Left lung (tissue), 4 donors: ENCODE measurements at regions not wholly inside any gene's neighbourhood (a gene's known extent, or its start where the extent isn't known, plus 50 kb on each side); places are given as distances from the start of the nearest gene placed in this dataset.
A peak's percentile ranks its signal among the peaks of the same experiment; 100 is the strongest.

Experiments
- ATAC-seq: fragments of 200-7000 bp; cut with Tn5 transposase; one replicate; pipeline ENCODE4 v1.9.1; 2020; ENCODE audit warnings: moderate library complexity
- DNase-seq, 4 donors: peaks; one replicate each; pipeline ENCODE4 v3.0.0-alpha.2; 2013 to 2020
- H3K27ac ChIP-seq, 2 donors: fragments of 200-600 bp; sonication (generic) in 1 of 2; one replicate each; pipeline versions ENCODE4 v1.5.0 to v1.8.0; 2020 to 2021
- H3K27me3 ChIP-seq, 2 donors: fragments of 200-600 bp; sonication (generic) in 1 of 2; one replicate each; pipeline versions ENCODE4 v1.5.0 to v1.8.0; 2020 to 2021
- H3K36me3 ChIP-seq, 2 donors: fragments of 200-600 bp; sonication (generic) in 1 of 2; one replicate each; pipeline versions ENCODE4 v1.5.0 to v1.8.0; 2020 to 2021
- H3K4me1 ChIP-seq, 2 donors: fragments of 200-600 bp; one replicate each; pipeline ENCODE4 v1.8.0; 2021
- H3K4me3 ChIP-seq, 2 donors: fragments of 200-600 bp; sonication (generic) in 1 of 2; one replicate each; pipeline versions ENCODE4 v1.5.0 to v1.8.0; 2020 to 2021; ENCODE audit warnings: mild to moderate bottlenecking in 1 of 2
- H3K9me3 ChIP-seq, 2 donors: fragments of 200-600 bp; sonication (generic) in 1 of 2; one replicate each; pipeline versions ENCODE4 v1.5.0 to v1.8.0; 2020 to 2021
- intact Hi-C, 2 donors: fragments of 100-400 bp; cut with DNase I; formaldehyde crosslinking; loops; one replicate each; pipeline versions ENCODE4 v1.11.2 to v1.14.2; 2022
- TF ChIP-seq, protein P1 (sequence below), 2 donors: fragments of 200-600 bp; sonication (generic) in 1 of 2; IDR thresholded peaks; one replicate each; pipeline versions ENCODE4 v1.5.0 to v1.8.0; 2021; ENCODE audit warnings: antibody characterized with exemption in 2 of 2
- donor health status: DM: no; HTN: yes; CAD: no.
- donor health status: DM: no; HTN: no; CAD: no.

DNA sequence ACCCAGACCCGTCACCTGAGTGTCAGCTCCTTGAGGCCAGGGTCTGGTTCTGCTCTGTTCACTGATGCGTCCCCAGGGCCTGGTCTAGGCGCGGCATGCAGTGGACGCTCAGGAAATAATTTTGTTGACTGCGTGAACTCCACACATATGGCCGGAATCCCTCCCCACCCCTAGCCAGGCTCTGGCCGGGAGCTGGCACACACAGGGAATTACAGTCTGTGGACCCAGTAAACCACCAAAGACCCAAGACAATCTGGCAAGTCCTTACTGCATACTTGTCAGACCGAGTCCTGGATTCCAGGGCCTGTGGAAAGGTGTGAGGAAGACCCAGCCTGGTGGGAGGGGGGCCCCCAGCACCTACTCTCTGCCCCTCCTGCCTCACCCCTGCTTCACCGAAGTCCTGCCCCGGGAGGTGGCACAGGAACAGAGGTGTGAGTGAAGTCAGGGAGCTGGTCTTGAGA is 113.0 kb upstream of the IER5L start:
- ATAC-seq (peak; percentile 26), DNase-seq (peak in 1 of 4 donors; percentile 12)
- Histone ChIP-seq H3K9me3 (peaks cover 0 to 7% of the 10 kb centered on the region in 2 donors), H3K4me3 (no peak overlapping the region), H3K27ac (no peak overlapping the region), H3K36me3 (peaks cover 0 to under 1% of the 10 kb centered on the region in 2 donors), H3K27me3 (peaks cover 0 to 5% of the 10 kb centered on the region in 2 donors), H3K4me1 (peaks cover 0 to 11% of the 10 kb centered on the region in 2 donors)
- intact Hi-C loops: no loop called here
- TF ChIP-seq, protein P1, sequence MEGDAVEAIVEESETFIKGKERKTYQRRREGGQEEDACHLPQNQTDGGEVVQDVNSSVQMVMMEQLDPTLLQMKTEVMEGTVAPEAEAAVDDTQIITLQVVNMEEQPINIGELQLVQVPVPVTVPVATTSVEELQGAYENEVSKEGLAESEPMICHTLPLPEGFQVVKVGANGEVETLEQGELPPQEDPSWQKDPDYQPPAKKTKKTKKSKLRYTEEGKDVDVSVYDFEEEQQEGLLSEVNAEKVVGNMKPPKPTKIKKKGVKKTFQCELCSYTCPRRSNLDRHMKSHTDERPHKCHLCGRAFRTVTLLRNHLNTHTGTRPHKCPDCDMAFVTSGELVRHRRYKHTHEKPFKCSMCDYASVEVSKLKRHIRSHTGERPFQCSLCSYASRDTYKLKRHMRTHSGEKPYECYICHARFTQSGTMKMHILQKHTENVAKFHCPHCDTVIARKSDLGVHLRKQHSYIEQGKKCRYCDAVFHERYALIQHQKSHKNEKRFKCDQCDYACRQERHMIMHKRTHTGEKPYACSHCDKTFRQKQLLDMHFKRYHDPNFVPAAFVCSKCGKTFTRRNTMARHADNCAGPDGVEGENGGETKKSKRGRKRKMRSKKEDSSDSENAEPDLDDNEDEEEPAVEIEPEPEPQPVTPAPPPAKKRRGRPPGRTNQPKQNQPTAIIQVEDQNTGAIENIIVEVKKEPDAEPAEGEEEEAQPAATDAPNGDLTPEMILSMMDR (IDR thresholded peaks at IDR 0.05): no peak

DNA sequence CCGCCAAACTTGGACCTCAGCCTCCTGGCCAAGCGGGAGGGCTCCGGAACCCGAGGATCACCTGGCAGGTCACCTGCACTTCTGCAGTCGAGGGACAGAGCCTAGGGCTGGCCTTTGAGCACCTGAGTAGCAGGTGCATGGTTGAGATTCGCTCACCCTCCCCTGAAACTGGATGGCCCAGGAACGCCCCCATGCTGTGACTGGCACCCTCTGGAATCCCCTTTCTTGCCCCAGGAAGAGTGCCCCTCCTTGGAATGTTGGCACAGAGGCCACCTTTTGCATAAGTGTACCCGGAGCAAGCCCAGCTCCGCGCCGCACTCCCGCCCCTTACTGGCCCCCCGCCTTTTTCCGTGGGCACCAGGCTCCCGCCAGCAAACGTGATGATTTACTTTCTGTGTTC is 112.5 kb upstream of the IER5L start:
- Histone ChIP-seq H3K27me3 (peaks cover 0 to 5% of the 10 kb centered on the region in 2 donors), H3K4me1 (peaks cover 0 to 11% of the 10 kb centered on the region in 2 donors), H3K36me3 (peaks cover 0 to 3% of the 10 kb centered on the region in 2 donors), H3K9me3 (peaks cover 0 to 3% of the 10 kb centered on the region in 2 donors), H3K27ac (no peak overlapping the region), H3K4me3 (no peak overlapping the region)
- intact Hi-C loops: no loop called here
- ATAC-seq (peak; percentile 82), DNase-seq (peak in 1 of 4 donors; percentile 42)
- TF ChIP-seq, protein P1 (IDR thresholded peaks at IDR 0.05): no peak

DNA sequence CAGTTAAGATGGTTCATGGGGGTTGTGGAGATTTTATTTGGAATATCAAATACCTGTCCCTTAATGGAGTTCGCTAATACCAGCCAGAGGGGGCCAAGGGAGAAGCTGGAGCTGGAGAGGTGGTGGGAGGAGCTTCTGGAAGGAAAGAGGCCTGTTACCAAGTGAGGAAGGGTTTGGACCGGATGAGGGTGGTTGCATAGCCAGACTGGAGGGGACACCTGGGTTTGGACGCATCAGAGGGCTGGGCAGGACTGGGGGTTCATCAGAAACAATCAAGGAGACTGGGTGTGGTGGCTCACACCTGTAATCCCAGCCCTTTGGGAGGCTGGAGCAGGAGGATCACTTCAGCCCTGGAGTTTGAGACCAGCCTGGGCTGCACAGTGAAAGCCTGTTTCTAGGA is 111.8 kb upstream of the IER5L start:
- DNase-seq: peak in 1 of 4 donors; percentile 14
- intact Hi-C loops: no loop called here
- H3K4me3 ChIP-seq: no peak overlapping the region
- H3K27ac ChIP-seq: no peak overlapping the region
- H3K27me3 ChIP-seq: peaks cover 0 to 5% of the 10 kb centered on the region in 2 donors
- no peaks in the 10 kb centered on the region for H3K9me3 ChIP-seq
- H3K36me3 ChIP-seq: peaks cover 0 to 3% of the 10 kb centered on the region in 2 donors
- ATAC-seq: no peak
- H3K4me1 ChIP-seq: peaks cover 0 to 11% of the 10 kb centered on the region in 2 donors
- TF ChIP-seq, protein P1 (IDR thresholded peaks at IDR 0.05): no peak

DNA sequence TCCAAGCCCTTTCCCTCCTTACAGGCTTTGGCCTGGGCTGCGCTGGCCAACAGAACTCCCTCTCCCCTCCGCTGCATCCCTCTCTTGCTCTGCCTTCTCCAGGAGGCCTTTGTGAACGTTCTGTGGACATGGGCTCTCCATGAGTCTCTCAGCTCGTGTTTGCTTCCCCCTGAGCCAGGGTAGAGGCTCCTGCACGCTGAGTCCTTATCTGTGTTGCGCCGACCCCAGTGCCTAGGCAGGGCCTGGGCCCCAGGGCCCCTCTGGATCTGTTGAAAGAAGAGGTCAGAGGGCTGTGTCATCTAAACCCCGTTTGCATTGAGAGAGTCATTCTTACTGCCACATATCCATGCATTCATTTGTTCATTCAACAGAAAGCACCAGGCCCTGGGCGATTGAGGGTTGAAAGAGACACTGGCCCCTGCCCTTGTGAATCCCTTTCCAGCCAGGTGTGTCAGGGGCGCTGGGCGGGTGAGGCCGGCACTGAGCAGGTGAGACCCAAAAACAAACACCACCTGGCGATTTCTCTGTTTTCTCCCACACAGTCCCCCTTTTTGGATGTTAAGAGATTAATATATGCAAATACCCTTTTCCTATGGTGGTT is 111.2 kb upstream of the IER5L start:
- TF ChIP-seq, protein P1 (IDR thresholded peaks at IDR 0.05): no peak
- DNase-seq (peak in 1 of 4 donors; percentile 16), ATAC-seq (no peak)
- H3K27ac ChIP-seq: no peak overlapping the region
- H3K4me1 ChIP-seq: peaks cover 0 to 11% of the 10 kb centered on the region in 2 donors
- intact Hi-C loops: no loop called here
- peaks cover 0 to 3% of the 10 kb centered on the region in 2 donors for H3K36me3 ChIP-seq
- H3K4me3 ChIP-seq: no peak overlapping the region
- peaks cover 0 to 5% of the 10 kb centered on the region in 2 donors for H3K27me3 ChIP-seq
- no peaks in the 10 kb centered on the region for H3K9me3 ChIP-seq

DNA sequence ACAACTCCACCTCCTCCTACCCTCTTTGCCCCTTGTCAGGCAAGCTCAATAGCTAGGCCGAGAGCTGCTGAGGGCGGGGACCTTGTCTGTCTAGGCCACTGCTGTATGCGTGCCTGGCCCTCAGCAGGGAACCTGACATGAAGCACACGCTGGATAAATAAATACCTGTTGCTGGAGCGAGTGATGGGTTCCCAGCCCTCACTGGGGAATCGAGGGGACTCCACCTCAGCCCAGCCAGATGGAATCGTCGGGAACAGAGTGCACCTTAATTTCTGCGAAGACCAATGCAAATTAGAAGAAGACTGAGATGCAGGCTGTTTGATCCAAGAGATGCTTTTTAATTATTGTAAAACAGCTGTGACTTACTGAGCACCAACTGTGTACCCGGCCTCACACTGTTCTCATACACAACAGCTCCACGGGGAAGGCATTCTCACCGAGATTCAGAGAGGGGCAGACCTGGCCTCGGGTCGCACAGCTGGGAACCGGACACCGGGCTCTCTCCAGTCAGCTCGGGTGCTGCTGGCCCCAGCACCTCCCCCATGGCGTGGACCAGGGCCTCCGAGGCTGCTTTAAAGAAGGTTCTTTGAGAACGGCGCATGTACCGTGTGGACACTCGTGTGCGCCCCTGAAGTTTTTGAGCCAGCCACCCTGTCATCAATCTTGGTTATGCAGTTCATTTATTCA is 109.7 kb upstream of the IER5L start:
- intact Hi-C loops: no loop called here
- Histone ChIP-seq H3K27me3 (peaks cover 0 to 5% of the 10 kb centered on the region in 2 donors), H3K4me3 (no peak overlapping the region), H3K36me3 (peaks cover 0 to 3% of the 10 kb centered on the region in 2 donors), H3K27ac (no peak overlapping the region), H3K9me3 (no peaks in the 10 kb centered on the region), H3K4me1 (peaks cover 8 to 25% of the 10 kb centered on the region in 2 donors)
- ATAC-seq (no peak), DNase-seq (peak in 1 of 4 donors; percentile 26)
- TF ChIP-seq, protein P1 (IDR thresholded peaks at IDR 0.05): no peak
